A673 (cell line): ENCODE measurements at regions not wholly inside any gene's neighbourhood (a gene's known extent, or its start where the extent isn't known, plus 50 kb on each side); places are given as distances from the start of the nearest gene placed in this dataset.

ENCODE experiments used
- EZH2 ChIP-seq: fragments of 200-600 bp; sonication (generic); IDR thresholded peaks from 2 replicates; pipeline ENCODE4 v1.6.1; 2017; ENCODE audit warnings: borderline replicate concordance, low read depth, mild to moderate bottlenecking, mixed read lengths, antibody characterized with exemption, low read length; ENCODE audit not compliant: poor library complexity, severe bottlenecking
- TF ChIP-seq, protein P1 (sequence below): fragments of 300-800, 200-600 bp; sonication (generic); conservative IDR thresholded peaks from 2 replicates; pipeline ENCODE4 v1.5.1; 2017; ENCODE audit warnings: low read depth, mild to moderate bottlenecking, antibody characterized with exemption, low read length, moderate library complexity, mixed read lengths

DNA sequence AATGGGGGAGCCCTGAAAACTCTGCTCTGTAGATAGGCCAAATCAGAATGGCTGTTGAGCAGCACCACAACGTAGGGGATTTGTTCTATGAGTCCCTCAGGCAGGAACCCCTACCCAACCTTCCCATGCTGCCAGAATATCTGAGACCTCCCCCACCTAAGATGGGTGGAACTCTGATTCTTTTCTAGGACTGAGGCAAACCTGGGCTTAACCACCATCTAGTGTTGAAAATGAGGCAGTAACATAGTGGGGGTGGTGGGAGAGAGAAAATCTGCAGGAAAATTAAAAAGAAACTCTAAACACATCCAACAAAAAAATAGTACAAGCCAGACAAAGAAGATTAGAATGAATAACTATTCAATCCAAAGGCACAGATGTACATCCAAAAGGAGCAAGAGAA lies 228.4 kb downstream of the ATPSCKMT start:
- TF ChIP-seq, protein P1, sequence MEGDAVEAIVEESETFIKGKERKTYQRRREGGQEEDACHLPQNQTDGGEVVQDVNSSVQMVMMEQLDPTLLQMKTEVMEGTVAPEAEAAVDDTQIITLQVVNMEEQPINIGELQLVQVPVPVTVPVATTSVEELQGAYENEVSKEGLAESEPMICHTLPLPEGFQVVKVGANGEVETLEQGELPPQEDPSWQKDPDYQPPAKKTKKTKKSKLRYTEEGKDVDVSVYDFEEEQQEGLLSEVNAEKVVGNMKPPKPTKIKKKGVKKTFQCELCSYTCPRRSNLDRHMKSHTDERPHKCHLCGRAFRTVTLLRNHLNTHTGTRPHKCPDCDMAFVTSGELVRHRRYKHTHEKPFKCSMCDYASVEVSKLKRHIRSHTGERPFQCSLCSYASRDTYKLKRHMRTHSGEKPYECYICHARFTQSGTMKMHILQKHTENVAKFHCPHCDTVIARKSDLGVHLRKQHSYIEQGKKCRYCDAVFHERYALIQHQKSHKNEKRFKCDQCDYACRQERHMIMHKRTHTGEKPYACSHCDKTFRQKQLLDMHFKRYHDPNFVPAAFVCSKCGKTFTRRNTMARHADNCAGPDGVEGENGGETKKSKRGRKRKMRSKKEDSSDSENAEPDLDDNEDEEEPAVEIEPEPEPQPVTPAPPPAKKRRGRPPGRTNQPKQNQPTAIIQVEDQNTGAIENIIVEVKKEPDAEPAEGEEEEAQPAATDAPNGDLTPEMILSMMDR, result no peak
- TF ChIP-seq EZH2, result no peak
